GM03348 (cell line): ENCODE measurements at regions not wholly inside any gene's neighbourhood (a gene's known extent, or its start where the extent isn't known, plus 50 kb on each side); places are given as distances from the start of the nearest gene placed in this dataset.

Source experiments
- DNase-seq: peaks from one replicate; pipeline ENCODE4 v3.0.0; 2012; ENCODE audit warnings: low spot score

DNA sequence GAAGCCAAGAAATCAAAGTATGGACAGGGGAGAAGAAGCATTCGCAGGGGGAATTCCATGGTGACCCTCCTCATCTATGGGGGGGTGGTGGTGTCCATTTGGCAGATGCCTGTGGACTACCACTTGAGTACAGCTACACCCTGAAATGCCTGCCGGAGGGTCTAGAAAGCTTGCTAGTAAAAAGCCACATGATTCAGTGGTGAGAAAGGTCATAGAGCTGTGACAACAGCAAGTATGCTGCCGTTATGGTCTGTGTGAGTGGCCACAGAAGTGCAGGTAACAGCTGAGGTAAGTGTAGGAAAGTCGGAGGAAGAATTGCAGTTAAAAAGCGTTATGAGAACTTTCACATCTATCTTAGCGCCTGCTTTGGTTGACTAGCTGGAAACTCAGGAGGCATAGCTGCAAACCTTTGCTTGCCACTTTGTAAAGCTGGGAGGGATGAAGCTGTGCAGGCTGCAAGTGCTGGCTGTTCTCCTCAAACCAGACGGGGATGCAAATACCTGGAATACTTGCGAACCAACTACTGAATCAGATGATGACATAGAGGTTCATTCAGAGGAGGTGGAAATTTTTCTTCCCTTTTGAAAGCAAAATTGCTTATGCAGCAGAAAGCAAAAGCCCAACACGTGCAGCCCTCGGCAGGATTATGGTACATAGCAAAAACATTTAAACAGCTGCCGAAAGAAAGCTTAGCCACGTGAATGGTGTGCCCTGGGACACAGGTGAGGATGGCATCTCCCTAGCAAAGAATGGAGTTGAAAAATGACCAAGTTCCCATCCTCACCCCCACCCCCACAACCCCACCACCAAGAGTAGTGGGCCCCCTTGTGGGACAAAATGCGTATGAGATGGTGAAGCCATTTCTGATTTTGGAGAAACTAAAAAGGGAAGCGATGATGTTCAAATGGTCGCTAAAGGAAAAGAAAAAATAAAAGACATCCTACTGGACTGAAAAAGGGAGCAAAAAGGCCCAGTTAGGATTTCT lies 287.0 kb downstream of the RERGL start:
- no peak for DNase-seq

DNA sequence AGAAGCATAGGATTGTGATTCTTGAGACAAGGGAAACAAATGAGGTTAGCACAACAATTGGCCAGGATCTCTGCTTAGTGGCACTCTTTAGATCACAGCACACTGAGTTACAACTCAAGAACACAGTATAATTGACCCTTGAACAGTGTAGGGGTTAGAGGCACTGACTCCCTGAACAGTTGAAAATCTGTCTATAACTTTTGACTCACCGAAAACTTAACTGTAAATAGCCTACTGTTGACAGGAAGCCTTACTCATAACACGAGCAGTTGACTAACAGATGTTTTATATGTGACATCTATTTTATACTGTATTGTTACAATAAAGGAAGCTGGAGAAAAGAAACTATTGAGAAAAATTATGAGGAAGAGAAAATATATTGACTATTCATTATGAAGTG lies 296.1 kb downstream of the RERGL start:
- no peak for DNase-seq

DNA sequence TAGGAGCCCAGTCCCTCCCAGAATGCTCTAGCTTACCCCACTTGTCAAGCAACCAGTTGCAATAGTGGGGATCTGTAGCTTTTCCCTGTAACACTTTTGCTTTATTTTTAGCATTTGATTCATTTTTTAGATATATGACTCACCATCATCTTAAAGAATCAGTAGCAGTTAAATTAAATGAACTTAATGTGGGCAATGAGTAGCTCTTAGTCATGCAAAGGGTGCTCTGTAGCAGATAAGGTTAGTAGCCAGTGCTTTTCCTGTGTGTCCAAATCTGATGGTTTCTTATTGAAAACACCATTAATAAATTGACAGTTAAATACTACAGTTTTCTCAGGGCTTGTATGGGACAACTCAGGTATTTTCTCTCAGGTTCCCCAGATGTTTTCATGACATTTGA lies 311.8 kb downstream of the RERGL start:
- no peak for DNase-seq

DNA sequence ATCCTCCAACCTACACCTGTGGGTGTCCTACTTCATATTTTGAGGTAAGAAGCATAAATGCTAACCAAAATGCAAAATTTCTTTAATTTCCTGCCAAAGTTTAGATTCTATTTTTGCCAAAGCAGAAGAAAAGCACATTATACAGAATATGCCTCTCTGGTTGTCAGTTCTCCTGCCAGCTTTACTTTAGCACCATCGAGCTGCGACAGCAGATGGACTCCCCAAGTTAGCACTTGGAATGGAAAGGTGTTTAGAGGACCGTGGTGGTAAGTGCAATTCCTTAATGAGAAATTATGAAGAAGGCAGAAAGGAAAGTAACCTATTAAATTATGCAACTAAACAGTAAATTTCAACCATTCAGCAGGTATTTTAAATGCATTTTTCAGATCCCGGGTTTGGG lies 326.6 kb downstream of the RERGL start:
- DNase-seq = no peak

DNA sequence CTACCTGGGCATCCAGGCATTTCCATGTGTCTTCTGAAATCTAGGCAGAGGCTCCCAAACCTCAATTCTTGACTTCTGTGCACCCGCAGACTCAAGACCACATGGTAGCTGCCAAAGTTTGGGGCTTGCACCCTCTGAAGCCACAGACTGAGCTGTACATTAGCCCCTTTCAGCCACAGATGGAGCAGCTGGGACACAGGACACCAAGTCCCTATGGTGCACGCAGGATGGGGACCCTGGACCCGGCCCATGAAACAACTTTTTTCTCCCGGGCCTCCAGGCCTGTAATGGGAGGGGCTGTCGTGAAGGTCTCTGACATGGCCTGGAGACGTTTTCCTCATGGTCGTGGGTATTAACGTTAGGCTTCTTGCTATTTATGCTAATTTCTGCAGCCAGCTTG lies 330.0 kb downstream of the RERGL start:
- DNase-seq = no peak
